Peyer's patch (tissue), 4 donors: ENCODE measurements at regions not wholly inside any gene's neighbourhood (a gene's known extent, or its start where the extent isn't known, plus 50 kb on each side); places are given as distances from the start of the nearest gene placed in this dataset.

Source experiments
- DNase-seq, 3 donors: peaks; one replicate each; pipeline ENCODE4 v3.0.0-alpha.2; 2017 to 2019
- H3K27ac ChIP-seq, 4 donors: fragments of 200-600 bp; sonication (generic); one replicate each; pipeline ENCODE4 v1.5.1; 2016 to 2019
- H3K27me3 ChIP-seq, 2 donors: fragments of 200-600 bp; sonication (generic); one replicate each; pipeline ENCODE4 v1.5.1; 2019
- H3K36me3 ChIP-seq, 3 donors: fragments of 200-600 bp; sonication (generic); one replicate each; pipeline ENCODE4 v1.5.1; 2016 to 2019
- H3K4me1 ChIP-seq, 4 donors: fragments of 200-600 bp; sonication (generic); one replicate each; pipeline ENCODE4 v1.5.1; 2016 to 2019
- H3K4me3 ChIP-seq, 4 donors: fragments of 200-600 bp; sonication (generic); 1 replicate in 3 of 4; 2 replicates in 1 of 4; pipeline ENCODE4 v1.5.1; 2016 to 2019; ENCODE audit warnings: mild to moderate bottlenecking in 1 of 4
- H3K9me3 ChIP-seq, 4 donors: fragments of 200-600 bp; sonication (generic); one replicate each; pipeline ENCODE4 v1.5.1; 2016 to 2019; ENCODE audit warnings: mild to moderate bottlenecking in 1 of 4
- POLR2A ChIP-seq, 2 donors: fragments of 450-650 bp; IDR thresholded peaks; one replicate each; pipeline ENCODE4 v1.5.1; 2017; ENCODE audit warnings: antibody characterized with exemption in 2 of 2, mild to moderate bottlenecking in 2 of 2, moderate library complexity in 2 of 2
- TF ChIP-seq, protein P1 (sequence below), 6 experiments: fragments of 450-650 bp in 4 of 6; fragments of 200-600 bp in 2 of 6; sonication (generic) in 1 of 6; IDR thresholded peaks; one replicate each; pipeline ENCODE4 v1.5.1; 2017 to 2019; ENCODE audit warnings: antibody characterized with exemption in 6 of 6, mild to moderate bottlenecking in 3 of 6, moderate library complexity in 1 of 6

DNA sequence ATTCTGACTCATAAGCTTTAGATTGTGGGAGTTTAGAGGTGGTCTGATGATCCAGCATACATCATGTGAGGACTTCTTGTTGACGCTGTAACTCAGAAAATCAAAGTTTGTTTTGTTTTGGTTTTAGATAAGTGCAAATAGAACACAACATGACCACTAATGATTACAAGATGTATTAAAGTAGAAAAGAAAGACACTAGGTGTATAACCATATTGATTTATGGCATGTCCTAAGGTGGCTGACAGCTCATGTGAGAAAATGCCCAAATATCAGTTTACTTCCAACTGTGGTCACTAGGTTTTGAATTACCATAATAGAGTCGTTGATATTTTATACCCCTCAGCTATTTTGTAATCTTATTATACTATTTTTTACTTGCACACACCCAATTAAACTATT, 1131.4 kb upstream of the PHF14 start:
- H3K4me3 ChIP-seq = no peak overlapping the region
- no peak for DNase-seq
- no peak overlapping the region for H3K27ac ChIP-seq
- no peaks in the 10 kb centered on the region for H3K27me3 ChIP-seq
- H3K4me1 ChIP-seq = no peaks in the 10 kb centered on the region
- no peaks in the 10 kb centered on the region for H3K36me3 ChIP-seq
- H3K9me3 ChIP-seq = no peaks in the 10 kb centered on the region
- TF ChIP-seq, protein P1, sequence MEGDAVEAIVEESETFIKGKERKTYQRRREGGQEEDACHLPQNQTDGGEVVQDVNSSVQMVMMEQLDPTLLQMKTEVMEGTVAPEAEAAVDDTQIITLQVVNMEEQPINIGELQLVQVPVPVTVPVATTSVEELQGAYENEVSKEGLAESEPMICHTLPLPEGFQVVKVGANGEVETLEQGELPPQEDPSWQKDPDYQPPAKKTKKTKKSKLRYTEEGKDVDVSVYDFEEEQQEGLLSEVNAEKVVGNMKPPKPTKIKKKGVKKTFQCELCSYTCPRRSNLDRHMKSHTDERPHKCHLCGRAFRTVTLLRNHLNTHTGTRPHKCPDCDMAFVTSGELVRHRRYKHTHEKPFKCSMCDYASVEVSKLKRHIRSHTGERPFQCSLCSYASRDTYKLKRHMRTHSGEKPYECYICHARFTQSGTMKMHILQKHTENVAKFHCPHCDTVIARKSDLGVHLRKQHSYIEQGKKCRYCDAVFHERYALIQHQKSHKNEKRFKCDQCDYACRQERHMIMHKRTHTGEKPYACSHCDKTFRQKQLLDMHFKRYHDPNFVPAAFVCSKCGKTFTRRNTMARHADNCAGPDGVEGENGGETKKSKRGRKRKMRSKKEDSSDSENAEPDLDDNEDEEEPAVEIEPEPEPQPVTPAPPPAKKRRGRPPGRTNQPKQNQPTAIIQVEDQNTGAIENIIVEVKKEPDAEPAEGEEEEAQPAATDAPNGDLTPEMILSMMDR (IDR thresholded peaks at IDR 0.05) = no peak
- no peak for TF ChIP-seq POLR2A (IDR thresholded peaks at IDR 0.05)

DNA sequence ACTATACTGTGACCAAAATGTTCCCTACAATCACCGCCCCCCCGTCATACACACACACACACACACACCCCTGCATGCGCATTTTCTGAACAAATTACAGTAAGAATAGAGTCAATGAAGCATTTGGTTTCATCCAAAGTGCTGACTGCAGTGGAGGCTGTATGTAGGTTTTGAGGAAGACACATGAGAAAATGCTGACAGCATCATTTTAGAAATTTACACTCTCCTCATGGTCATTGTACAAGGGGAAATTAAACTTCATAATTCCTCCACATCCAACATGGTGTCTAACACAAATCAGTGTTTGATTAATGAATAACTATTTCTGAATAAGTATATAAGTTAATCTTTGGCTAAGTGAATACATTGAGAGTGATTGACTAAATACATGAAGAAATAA, 1126.8 kb upstream of the PHF14 start:
- Histone ChIP-seq H3K4me3 (no peak overlapping the region), H3K27me3 (no peaks in the 10 kb centered on the region), H3K36me3 (no peaks in the 10 kb centered on the region), H3K4me1 (no peaks in the 10 kb centered on the region), H3K9me3 (no peaks in the 10 kb centered on the region), H3K27ac (no peak overlapping the region)
- TF ChIP-seq, protein P1 (IDR thresholded peaks at IDR 0.05) = no peak
- TF ChIP-seq POLR2A (IDR thresholded peaks at IDR 0.05) = no peak
- DNase-seq = no peak

DNA sequence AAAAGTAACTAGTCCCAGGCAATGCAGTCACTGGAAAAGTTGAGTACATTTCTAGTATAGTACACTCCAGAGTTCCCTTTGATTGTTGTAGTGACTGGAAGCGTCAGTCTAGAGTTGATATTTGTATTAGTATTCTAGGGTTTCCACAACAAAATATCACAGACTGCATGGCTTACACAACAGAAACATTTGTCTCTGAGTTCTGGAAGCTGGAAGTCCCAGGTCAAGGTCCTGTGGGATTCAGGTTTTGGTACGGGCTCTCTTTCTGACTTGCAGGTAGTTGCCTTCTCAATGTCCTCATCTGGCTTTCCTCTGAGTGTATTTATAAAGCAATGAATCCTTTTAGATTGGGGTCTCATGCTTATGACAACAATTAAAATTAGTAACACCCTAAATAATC, 1119.1 kb upstream of the PHF14 start:
- Histone ChIP-seq H3K4me3 (no peak overlapping the region), H3K36me3 (no peaks in the 10 kb centered on the region), H3K9me3 (no peaks in the 10 kb centered on the region), H3K27ac (no peak overlapping the region), H3K27me3 (no peaks in the 10 kb centered on the region), H3K4me1 (no peaks in the 10 kb centered on the region)
- DNase-seq = no peak
- TF ChIP-seq, protein P1 (IDR thresholded peaks at IDR 0.05) = no peak
- TF ChIP-seq POLR2A (IDR thresholded peaks at IDR 0.05) = no peak

DNA sequence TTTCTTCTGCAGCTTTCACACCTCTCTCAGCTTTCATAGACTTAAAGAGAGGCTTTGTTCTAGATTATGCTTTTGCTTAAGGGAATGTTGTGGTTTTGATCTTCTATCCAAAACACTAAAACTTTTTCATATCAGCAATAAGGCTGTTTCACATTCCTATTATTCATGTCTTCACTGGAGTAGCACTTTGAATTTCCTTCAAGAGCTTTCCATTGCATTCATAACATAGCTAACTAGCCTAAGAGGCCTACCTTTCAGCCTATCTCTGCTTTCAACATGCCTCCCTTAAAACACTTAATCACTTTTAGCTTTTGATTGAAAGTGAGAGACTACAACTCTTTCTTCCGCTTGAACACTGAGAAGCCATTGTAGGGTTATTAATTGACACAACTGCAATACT, 1117.0 kb upstream of the PHF14 start:
- no peak overlapping the region for H3K27ac ChIP-seq
- H3K4me3 ChIP-seq = no peak overlapping the region
- no peaks in the 10 kb centered on the region for H3K4me1 ChIP-seq
- TF ChIP-seq POLR2A (IDR thresholded peaks at IDR 0.05) = no peak
- TF ChIP-seq, protein P1 (IDR thresholded peaks at IDR 0.05) = no peak
- H3K27me3 ChIP-seq = no peaks in the 10 kb centered on the region
- no peak for DNase-seq
- no peaks in the 10 kb centered on the region for H3K9me3 ChIP-seq
- H3K36me3 ChIP-seq = no peaks in the 10 kb centered on the region

DNA sequence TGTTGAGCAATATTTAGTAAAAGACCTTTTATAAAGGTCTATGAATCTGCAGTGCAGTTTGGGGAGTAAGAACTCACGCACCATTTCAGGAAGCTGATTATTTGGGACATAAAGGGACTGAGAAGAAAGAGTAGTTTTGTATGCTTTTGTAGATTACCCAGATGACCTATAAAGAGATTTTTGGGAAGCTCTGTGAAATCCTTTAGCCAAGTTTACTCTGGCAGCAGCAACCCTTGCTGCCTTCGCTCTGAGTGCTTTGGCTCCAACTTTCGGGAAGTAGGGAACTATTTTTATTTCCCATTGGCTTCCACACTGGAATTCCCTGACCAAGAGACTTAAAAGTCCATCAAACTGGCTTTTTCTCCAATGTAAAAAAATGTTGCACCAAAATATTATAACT, 1110.1 kb upstream of the PHF14 start:
- H3K27ac ChIP-seq = no peak overlapping the region
- H3K4me3 ChIP-seq = no peak overlapping the region
- DNase-seq = no peak
- H3K36me3 ChIP-seq = no peaks in the 10 kb centered on the region
- no peaks in the 10 kb centered on the region for H3K4me1 ChIP-seq
- H3K9me3 ChIP-seq = no peaks in the 10 kb centered on the region
- TF ChIP-seq POLR2A (IDR thresholded peaks at IDR 0.05) = no peak
- TF ChIP-seq, protein P1 (IDR thresholded peaks at IDR 0.05) = no peak
- H3K27me3 ChIP-seq = no peaks in the 10 kb centered on the region

DNA sequence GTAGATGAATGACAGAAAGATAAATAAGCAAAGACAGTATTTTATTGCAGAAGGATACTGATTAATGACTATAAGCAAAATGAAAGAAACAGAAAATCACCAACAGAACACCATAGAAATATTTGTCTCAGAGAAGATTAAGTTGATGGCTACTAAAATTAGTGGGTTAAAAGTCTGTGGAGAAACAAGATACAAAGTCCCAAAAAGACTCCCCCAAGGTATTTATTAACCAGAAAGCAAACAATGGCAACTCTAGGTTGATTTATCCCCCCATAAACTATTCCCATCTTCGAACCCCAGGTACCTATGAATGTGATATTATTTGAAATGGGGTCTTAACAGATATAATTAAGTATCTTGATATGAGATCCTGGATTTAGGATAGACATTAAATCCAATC, 1104.5 kb upstream of the PHF14 start:
- H3K4me1 ChIP-seq = no peaks in the 10 kb centered on the region
- no peak overlapping the region for H3K27ac ChIP-seq
- H3K36me3 ChIP-seq = no peaks in the 10 kb centered on the region
- no peaks in the 10 kb centered on the region for H3K27me3 ChIP-seq
- H3K9me3 ChIP-seq = no peaks in the 10 kb centered on the region
- no peak for TF ChIP-seq POLR2A (IDR thresholded peaks at IDR 0.05)
- TF ChIP-seq, protein P1 (IDR thresholded peaks at IDR 0.05) = no peak
- no peak for DNase-seq
- no peak overlapping the region for H3K4me3 ChIP-seq
